NCI-H2227 (cell line): ENCODE measurements at regions not wholly inside any gene's neighbourhood (a gene's known extent, or its start where the extent isn't known, plus 50 kb on each side); places are given as distances from the start of the nearest gene placed in this dataset.
"Not testable (repeated sequence)": the region's sequence is repeated elsewhere in the genome, so short reads cannot be mapped to it uniquely, and the experiment has no call there.

Source experiments
- DNase-seq: peaks from one replicate; lab custom pipeline; 2025; ENCODE audit not compliant: unreplicated experiment; lab: John Stamatoyannopoulos, UW

DNA sequence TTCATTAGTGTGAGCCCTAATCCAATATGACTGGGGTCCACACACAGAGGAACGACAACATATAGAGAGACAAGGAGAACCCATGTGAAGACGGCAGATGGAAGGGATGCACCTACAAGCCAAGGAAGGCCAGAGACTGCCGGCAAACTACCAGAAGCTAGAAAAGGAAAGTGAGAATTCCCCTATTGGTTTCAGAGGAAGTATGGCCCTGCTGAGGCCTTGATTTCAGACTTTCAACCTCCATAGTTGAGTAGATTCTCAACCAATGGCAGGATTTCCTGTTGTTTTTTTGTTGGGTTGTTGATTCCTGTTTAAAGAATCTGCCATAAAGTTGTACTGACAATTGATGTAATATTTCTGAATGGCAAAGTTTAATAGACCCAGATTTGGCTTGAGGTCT lies 241.5 kb downstream of the SATB2 start:
- DNase-seq = no peak

DNA sequence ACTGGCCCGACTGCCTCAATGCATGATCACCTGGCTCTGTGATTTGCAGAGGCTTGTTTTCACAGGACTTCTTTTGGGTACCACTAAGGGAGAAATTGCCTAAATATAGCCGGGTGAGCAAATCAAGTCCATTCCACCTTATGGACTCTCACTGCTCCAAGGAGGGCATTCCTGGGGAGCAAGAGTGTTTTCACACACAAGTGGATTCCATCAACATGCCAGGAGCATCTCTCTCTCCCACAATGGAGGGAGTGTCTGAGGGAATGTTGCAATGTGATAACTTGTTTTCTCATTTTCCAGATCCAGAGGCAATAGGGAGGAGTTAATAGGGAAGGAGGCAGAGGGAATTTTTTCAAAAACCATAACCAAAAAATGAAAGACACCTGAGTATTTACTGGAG lies 250.7 kb downstream of the SATB2 start:
- DNase-seq = no peak

DNA sequence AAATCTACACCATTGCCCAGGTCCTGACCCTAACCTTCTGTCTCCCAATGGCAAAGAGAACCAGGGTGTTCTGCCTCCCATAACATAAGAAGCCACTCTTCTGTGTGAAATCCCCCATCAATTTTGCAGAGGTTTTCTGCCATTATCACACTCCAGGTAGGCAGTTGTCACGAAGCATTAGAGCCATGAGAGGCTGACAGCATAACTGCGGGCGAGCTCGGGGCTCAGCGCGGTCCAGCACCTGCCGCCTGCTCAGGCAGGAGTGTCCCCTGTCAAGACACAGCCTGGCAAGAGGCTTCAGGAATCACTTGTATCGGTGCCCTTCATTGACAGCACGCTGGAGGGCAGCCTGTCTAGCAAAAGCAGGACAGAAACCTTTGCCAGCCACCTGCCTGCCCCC lies 251.2 kb downstream of the SATB2 start:
- DNase-seq = peak; percentile 44

DNA sequence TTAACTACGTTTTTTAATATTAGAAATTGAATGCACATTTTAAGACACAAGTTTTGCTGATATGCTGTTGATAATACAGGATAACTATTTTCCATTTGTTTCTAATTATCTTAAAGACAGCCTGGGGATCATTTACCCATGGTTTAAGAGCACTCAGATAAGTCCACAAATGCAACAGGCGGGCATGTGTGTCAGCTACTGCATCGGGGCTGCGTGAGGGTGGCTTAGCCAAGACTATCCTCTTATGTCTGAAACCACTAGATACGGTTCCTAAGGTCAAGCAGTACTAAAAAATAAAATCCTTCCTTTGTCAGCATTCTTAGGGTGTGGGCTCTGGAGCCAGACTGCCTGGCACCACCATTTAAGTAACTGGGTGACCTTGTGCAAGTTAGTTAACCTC lies 254.8 kb downstream of the SATB2 start:
- DNase-seq = no peak

DNA sequence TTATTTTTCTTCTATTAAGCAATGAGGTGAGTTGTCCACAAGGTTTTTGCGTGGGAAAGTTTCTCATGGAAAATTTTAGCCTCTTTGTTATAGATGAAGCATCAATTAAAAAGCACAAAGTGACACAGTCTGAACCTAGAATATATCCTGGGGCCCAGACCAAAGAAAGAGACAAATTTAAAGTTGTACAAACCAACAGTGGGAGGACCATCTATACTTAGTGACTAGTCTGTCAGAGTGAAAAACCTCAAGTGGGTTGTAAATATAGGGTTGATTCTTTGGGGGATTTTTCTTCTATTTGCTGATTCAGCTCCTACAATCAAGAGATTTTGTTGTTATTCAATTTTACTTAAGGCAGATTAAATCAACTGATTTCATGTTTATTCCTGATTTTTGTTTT lies 256.2 kb downstream of the SATB2 start:
- DNase-seq = no peak

DNA sequence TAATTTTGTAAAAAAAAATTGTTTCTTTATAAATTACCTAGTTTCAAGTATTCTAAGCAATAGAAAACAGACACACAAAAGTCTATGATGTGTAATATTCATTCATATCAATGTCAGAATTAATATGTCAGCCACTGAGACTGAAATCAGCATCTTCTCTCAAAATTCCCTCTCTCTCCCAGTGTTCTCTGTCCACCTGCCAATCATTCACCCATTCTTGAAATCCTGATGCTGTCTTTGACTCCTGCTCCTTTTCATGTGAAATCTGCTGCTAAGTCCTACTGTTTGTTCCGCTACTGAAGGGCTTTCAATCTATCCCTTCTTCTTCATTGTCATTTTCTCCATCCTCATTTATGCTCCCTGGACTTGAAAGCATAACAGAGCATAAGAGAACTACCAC lies 257.9 kb downstream of the SATB2 start:
- DNase-seq = no peak

DNA sequence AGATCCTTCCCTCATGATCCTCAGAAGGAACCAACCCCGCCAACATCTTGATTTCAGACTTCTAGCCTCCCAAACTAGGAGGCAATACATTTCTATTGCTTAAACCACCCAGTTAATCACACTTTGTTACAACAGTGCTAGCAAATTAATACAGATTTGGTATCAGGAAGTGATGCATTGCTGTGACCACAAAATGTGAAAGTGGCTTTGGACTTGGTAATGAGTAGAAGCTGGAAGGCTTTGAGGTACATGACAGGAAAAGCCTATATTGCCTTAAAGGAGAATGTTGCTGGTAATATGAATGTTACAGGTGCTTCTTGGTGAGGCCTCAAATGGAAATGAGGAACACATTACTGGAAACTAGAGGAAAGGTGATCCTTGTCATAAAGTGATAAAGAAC lies 260.3 kb downstream of the SATB2 start:
- DNase-seq = no peak

DNA sequence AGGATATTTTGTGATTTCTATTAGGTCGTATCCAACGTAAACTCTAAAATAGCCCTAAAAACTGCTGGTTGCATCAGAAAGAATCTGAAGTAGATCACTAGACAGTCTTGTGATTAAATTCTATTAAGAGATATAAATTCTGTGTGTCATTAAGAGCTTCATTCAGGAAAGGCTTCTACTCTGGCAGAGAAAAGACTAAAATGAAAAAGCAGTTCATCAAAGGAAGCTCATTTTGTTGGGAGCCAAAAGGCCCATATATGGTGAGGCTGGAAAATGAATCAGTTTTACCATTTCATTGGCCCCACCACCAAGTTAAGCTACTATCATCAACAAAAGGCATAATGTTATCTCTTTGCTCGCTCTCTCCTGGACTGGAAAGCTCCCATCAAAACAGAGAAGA lies 261.1 kb downstream of the SATB2 start:
- DNase-seq = no peak

DNA sequence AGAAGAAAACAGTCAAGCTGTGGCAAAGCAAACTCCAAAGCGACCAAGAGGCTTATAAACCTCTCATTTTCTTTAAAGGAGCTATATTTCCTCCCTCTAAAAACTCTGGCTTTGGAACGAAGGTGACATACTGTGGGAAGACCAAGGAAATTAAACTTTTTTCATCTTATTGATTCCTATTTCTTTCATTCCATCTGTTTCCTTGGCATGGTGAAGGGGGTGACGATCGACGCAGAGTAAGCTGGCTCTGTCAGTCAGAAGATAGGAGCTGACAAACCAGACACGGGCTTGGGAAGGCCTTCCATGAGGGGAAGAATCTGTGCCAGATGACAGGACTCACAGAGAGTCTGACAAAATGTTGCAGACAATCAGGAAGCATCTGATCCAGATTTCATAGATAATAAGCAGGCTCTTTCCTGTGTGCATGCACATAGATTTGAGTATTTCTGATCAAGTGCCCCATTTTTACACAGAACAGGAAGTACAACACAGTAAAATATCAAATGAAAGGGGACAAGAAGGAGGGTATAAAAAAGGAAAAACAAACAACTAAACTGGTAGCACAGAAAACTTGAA lies 261.7 kb downstream of the SATB2 start:
- DNase-seq = no peak

DNA sequence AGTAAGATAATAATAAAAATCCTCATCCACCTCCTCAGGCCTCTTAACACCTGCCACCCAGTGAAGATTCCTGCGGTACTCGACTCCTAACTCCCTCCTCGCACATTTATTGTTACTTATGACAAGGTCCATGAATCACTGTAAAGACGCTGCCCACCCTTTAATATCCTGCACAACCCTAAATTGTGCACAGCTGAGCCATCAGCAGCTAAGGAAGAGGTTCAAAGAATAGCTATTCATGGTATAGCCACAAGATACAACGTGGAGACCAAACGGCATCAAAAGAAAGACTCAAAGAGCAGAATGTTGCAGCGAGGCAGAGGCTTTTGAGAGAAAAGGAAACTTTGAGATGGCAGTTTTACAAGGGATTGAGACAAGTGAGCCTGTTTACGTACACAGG lies 266.3 kb downstream of the SATB2 start:
- peak; percentile 60 for DNase-seq

DNA sequence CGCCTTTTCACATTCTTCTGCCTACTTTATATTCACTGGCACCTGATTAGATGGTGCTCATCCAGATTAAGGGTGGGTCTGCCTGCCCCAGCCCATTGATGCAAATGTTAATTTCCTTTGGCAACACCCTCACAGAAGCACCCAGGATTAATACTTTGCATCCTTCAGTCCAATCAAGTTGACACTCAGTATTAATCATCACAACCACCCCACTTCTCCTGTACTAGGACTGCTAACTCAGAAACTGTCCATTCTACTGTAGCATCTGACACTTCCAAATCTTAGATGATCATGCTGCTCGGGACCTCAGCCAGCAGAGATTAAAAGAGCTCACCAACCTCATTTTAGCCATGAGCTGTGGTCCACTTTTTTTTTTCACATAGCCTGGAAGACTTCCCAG lies 268.5 kb downstream of the SATB2 start:
- no peak for DNase-seq

DNA sequence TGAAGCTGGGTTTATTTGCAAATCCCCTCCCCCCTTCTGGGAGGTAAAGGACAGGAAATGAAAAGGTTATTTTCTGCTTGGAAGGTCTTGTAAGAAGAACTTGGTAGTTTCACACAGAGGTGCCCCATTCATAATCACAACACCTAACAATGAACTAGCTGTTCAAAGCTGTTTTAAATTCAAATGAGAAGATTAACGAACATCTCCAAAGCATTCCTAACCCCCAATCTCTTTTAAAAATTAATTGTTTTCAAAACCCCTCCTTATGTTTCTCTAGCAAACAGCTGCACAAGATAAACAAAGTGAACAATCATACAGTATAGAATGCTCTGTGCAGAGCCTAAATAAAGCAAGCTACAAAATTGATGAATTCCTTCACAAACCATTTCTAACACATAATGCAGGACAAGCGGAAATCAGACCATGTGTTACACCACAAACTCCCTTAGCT lies 271.4 kb downstream of the SATB2 start:
- no peak for DNase-seq

DNA sequence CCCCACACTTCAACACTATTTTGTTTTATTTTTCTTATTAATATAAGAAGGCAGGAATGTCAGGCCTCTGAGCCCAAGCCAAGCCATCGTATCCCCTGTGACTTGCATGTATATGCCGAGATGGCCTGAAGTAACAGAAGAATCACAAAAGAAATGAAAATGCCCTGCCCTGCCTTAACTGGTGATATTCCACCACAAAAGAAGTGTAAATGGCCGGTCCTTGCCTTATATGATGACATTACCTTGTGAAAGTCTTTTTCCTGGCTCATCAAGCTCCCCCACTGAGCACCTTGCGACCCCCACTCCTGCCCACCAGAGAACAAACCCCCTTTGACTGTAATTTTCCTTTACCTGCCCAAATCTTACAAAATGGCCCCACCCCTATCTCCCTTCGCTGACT lies 272.6 kb downstream of the SATB2 start:
- DNase-seq = not testable (repeated sequence)

DNA sequence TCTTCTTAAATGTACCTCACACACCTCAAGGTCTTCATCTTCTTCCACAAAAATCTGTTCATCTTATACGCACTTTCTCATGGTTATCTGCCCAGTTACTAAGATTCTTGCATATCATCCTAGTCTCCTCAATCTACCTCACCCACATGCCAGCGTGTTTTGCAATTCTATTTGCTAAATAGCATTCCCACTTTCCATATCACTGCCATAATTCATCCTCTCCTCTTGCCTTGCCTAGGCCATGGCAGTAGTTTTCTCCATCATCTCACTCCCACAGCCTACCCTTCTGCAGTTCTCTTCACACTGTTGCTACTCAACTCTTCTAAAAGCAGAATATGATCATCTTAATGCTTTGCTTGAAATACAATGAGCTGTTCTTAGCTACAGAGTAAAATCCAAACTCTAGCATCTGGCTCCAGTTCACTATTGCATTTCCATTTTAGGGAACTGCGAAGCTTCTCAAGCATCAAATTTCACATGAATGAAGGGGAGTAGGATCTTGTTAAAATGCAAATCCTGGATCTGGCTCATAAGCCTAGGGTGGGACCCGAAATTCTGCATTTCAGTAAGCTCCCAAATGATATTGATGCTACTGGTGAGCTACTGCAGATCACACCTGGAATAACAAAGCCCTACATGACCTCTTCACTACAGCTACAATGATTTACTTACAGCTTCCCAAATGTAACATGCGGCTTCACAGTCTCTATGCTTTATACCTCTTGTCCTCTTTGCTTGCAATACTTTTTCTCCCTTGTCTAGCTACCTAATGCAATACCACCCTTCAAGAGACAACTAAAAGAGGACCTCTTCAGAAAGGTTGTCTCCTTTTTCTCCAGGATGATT lies 293.9 kb downstream of the SATB2 start:
- no peak for DNase-seq

DNA sequence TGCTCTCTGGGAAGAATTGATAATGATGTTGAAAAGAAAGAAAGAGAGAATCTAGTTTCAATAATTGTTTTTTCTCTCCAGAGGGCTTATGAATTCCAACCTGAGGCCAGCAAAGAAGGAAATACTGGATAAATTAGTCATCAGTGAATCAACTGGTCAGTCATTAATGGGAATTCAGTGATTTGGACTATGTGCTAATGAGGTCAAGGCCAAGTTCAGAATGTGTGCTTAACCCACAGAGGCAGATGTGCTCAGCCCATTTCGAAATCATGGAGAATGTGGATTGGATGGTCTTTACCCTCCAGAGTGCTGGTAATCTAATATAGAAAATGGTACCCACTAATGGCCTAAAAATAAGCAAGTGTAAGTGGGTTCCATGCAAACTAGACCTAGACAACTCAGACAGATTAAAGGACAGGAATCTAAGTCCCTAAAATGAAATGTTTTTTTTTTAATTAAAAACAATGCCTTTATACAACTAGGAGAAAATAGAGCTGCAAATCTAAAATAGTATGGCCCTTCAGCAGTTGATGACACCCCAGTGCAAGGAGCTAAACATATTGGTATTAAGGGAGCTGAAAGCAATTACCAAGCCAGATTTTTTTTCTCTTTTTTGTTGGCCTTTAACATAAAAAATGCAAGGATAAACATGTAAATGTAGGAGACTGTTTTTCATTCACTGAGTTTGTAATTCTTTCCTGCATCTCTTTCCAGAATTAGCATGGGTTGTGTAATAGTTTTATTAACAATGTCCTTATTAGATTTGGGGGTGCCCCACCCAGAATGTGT lies 296.9 kb downstream of the SATB2 start:
- DNase-seq = no peak

DNA sequence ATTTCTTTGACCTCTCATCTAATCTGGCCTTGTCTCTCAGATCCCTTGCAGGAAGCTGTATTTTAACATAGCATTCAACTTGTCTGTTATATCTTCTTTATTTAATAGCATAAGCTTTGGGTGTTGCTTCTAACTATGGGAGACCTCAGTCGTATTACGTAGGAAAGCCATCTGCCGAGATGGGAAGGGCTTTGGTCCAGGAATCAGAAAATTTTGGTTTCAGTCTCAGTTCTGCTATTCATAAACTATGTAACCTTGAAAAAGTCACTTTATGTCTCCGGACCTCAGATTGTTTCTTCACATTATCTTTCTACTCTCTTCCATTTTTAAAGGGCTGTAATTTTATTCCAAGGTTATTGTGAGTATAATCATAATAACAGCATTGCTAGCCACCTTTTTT lies 297.7 kb downstream of the SATB2 start:
- no peak for DNase-seq

DNA sequence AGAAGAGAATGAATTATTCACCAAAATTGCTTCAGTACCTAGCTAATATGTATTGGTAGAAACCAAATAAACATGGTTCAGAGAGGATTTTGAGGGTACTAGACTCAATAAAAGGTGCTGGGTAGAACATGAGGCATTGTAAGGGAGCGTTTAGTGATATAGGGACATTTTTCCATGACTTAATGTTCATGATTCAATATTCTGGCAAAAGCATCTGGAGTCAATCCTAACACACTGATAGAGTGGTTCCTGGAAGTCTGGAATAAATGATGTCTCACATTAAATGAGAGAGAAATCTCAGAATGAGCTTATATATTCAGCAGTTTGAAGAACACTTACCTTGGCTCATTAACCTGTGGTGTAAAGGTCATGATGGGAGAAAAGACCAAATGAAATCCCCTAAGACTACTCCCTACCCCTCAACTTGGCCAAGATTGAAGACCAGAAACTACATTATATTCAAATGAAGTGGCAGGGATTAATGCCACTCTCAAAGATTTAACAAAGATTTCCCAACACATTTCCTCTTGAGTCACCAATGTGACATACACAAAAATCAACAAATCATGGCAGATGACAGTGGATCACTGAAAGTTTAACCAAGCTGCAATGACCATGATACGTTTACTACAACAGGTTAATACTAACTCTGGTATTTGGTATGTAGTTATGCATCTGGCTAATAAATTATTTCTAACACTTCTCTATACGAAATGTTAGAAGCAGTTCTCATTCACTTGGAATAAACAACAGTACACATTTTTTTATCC lies 309.5 kb downstream of the SATB2 start:
- no peak for DNase-seq

DNA sequence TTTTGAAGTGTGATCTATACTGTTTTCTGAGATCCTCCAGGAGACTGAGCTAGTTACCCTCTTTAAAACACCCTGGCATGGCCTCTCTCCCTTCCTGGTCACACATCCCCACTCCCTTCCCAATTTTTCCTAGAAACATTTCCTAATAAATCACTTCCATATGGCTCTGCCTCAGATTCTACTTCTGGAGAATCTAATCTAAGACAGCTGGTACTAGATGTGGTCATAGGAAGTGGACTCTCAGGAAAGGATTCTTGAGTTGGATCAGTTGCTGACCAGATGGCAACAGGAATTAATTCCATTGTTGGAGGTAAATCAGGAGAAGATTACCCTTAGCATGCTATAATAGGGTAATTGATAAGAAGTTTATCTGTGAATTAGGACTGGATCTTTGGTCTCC lies 310.5 kb downstream of the SATB2 start:
- no peak for DNase-seq

DNA sequence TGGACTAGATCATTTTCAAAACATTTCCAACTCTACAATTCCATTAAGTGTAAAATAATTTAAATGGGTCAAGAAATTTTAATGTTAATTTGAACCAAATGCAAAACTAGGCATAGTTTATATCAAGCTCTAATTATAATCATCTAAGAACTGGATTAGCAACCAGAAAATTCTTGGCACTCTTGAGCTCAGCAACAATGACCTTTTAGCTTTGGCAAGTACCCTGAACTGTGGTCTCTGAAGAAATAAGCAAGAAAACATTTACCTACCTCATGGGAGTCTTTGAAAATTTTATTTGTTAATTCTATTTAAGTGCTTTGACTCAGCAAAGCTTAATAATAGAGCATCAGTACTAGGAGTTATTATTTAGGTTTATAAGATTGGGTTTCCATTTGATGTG lies 313.2 kb downstream of the SATB2 start:
- no peak for DNase-seq

DNA sequence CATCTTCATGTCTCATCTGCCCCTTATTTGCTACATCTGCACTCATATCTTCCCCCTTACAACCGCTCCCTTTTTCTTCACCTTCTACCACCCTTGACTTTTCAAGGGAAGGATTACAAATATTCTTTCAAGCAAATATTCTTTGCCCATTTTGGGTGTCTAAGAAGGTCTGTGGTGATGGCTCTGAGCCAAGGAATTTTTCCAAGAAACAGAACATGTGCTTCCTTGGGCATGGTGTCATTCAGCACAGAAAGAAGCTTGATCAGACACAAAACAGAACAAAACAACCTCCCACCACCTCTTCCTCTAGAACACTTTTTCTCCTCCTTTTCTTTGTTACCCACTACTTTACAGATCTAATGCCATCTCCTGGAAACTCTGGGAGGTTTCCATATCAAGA lies 313.7 kb downstream of the SATB2 start:
- no peak for DNase-seq

DNA sequence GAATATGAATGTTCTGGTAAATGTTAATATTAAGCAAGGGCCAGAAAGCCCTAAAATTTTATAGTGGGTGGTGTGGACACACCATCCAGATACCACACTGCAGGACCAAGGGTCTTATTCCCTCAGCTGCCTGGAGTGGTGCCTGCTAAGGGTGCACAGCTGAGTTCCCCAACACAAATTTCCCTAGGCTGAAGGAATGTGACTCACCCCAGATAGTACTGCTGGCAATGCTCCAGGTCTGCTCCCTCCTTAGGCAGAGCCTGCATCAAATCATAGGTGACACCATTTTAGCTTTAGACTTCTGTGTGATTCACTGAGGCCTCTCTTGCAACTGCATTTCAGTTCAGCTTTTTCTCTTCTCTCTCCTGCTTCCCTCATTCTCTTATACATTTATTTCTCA lies 321.1 kb downstream of the SATB2 start:
- DNase-seq = no peak
